Stimulated activated memory B cell treated with anti-CD40 and anti-IgM and Interleukin-4, amounts not matched to agents 10 μg/mL and 1 μg/mL and 100 μg/mL, for 72 hours (primary cell): ENCODE measurements at regions not wholly inside any gene's neighbourhood (a gene's known extent, or its start where the extent isn't known, plus 50 kb on each side); places are given as distances from the start of the nearest gene placed in this dataset.

Source experiments
- ATAC-seq: fragments of 150-1000 bp; cut with Tn5 transposase; 2 replicates; pipeline ENCODE4 v1.10.0; 2021
- H3K27ac Mint-ChIP-seq: one replicate; pipeline ENCODE4 v1.8.0; 2022; ENCODE audit warnings: mild to moderate bottlenecking, mixed read lengths
- H3K27me3 Mint-ChIP-seq: one replicate; pipeline ENCODE4 v1.8.0; 2022; ENCODE audit warnings: mixed read lengths
- H3K36me3 Mint-ChIP-seq: one replicate; pipeline ENCODE4 v1.8.0; 2022; ENCODE audit warnings: mixed read lengths
- H3K4me1 Mint-ChIP-seq: one replicate; pipeline ENCODE4 v1.8.0; 2022; ENCODE audit warnings: mixed read lengths
- H3K4me3 Mint-ChIP-seq: one replicate; pipeline ENCODE4 v1.8.0; 2022; ENCODE audit warnings: mild to moderate bottlenecking, moderate library complexity, mixed read lengths
- H3K9me3 Mint-ChIP-seq: one replicate; pipeline ENCODE4 v1.8.0; 2022; ENCODE audit warnings: mixed read lengths

DNA sequence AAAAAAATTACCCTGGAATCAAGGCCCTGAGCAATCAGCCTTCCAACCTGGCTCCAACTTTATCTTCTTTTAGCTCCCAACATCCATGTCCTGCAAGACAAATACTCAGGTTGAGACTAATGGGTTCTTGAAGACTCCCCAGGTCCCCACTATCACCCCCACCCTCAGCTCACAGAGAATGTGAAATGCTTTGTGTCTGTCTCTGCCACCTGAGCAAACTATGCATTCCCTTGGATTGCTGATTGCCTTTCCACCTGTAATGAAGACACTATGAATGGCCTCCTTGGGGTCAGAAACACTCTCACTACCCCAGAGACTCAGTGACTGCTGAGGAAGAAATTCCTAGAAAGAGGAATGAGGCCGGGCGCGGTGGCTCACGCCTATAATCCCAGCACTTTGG, 121.2 kb upstream of the GALNT2 start:
- Mint-ChIP-seq H3K9me3 (no peaks in the 10 kb centered on the region), H3K36me3 (no peaks in the 10 kb centered on the region), H3K27me3 (no peaks in the 10 kb centered on the region), H3K4me1 (peaks cover 3% of the 10 kb centered on the region), H3K27ac (no peak overlapping the region), H3K4me3 (no peak overlapping the region)
- ATAC-seq: no peak

DNA sequence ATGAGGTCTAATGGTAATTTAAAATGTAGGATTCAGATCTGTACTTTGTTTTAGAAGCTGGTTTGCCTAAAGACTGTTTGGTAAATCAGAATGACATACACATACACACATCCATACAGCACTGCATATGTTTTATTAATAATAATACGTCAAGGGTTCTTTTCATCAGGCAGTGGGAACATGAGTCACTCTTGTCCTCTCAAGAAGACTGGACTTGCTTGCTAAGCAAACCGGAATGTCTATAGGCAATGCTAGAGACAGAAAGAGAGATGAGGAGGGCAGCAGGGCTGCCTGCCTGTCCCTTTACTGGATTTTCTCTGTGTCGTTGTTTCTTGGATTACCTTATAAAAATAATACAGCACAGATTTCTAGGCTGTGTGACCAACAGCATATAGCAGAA, 119.1 kb upstream of the GALNT2 start:
- Mint-ChIP-seq H3K9me3 (no peaks in the 10 kb centered on the region), H3K4me3 (no peak overlapping the region), H3K27me3 (peaks cover 6% of the 10 kb centered on the region), H3K36me3 (no peaks in the 10 kb centered on the region), H3K27ac (no peak overlapping the region), H3K4me1 (peaks cover 10% of the 10 kb centered on the region)
- no peak for ATAC-seq

DNA sequence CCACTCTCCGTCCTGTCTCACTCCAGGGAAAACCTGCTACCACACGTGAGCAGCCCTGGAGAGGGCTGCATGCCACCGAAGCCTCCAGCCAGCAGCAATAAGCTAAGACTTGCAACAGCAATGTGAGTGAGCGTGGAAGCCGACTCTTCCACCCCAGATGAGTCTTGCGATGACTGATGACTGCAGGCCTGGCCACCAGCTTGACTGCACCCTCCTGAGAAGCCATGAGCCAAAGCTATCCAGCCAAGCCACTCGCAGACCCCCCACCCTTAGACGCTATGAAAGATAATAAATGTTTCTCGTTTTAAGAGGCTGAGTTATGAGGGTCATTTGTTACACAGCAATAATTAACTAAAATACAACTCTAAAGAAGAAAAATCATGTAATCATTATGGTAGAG, 118.6 kb upstream of the GALNT2 start:
- Mint-ChIP-seq H3K9me3 (no peaks in the 10 kb centered on the region), H3K27ac (no peak overlapping the region), H3K27me3 (peaks cover 6% of the 10 kb centered on the region), H3K36me3 (no peaks in the 10 kb centered on the region), H3K4me3 (no peak overlapping the region), H3K4me1 (peaks cover 10% of the 10 kb centered on the region)
- ATAC-seq: no peak

DNA sequence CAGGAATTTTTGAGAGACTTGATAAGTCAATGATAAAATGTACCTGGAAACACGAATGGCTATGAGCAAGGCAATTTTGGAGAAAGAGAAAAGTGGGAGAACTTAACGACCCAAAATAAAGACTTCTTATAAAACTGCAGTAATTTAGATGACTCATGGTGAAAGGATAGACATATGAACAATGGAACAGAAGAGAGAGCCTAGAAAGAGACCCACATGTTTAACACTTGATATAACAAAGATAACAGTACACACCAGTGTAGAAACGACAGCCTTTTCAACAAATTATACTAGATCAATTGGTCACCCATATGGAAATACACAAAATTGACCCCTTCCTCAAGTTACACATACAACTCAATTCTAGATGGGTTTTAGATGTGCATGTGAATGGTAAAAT, 117.5 kb upstream of the GALNT2 start:
- no peak overlapping the region for H3K27ac Mint-ChIP-seq
- no peak overlapping the region for H3K4me3 Mint-ChIP-seq
- H3K27me3 Mint-ChIP-seq: peaks cover 6% of the 10 kb centered on the region
- no peaks in the 10 kb centered on the region for H3K36me3 Mint-ChIP-seq
- H3K9me3 Mint-ChIP-seq: no peaks in the 10 kb centered on the region
- H3K4me1 Mint-ChIP-seq: peaks cover 17% of the 10 kb centered on the region
- ATAC-seq: no peak

DNA sequence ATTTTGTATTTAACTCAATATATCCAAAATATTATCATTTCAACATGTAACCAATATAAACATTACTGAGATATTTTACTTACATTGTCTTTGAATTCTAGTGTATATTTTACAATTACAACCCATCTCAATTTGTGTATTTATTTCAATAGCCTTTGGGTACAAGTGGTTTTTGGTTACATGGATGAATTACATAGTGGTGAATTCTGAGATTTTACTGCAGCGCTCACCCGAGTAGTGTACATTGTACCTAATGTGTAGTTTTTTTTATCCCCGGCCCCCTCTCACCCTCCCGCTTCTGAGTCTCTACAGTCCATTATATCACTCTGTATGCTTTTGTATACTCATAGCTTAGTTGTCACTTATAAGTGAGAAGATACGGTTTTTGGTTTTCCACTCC, 117.0 kb upstream of the GALNT2 start:
- Mint-ChIP-seq H3K27ac (no peak overlapping the region), H3K9me3 (no peaks in the 10 kb centered on the region), H3K36me3 (no peaks in the 10 kb centered on the region), H3K4me1 (peaks cover 17% of the 10 kb centered on the region), H3K27me3 (peaks cover 6% of the 10 kb centered on the region), H3K4me3 (no peak overlapping the region)
- ATAC-seq: no peak

DNA sequence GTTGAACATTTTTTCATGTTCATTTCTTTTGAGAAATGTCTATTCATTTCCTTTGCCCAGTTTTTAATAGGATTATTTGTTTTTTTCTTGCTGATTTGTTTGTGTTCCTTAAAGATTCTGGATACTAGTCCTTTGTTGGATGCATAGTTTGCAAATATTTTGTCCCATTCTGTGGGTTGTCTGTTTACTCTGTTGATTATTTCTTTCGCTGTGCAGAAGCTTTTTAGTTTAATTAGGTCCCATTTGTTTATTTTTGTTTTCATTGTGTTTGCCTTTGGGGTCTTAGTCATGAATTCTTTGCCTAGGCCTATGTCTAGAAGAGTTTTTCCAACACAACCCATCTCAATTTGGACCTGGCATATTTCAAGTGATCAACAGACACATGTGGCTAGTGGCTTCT, 116.1 kb upstream of the GALNT2 start:
- Mint-ChIP-seq H3K27me3 (peaks cover 6% of the 10 kb centered on the region), H3K4me1 (peaks cover 17% of the 10 kb centered on the region), H3K27ac (no peak overlapping the region), H3K36me3 (no peaks in the 10 kb centered on the region), H3K9me3 (no peaks in the 10 kb centered on the region), H3K4me3 (no peak overlapping the region)
- ATAC-seq: no peak

DNA sequence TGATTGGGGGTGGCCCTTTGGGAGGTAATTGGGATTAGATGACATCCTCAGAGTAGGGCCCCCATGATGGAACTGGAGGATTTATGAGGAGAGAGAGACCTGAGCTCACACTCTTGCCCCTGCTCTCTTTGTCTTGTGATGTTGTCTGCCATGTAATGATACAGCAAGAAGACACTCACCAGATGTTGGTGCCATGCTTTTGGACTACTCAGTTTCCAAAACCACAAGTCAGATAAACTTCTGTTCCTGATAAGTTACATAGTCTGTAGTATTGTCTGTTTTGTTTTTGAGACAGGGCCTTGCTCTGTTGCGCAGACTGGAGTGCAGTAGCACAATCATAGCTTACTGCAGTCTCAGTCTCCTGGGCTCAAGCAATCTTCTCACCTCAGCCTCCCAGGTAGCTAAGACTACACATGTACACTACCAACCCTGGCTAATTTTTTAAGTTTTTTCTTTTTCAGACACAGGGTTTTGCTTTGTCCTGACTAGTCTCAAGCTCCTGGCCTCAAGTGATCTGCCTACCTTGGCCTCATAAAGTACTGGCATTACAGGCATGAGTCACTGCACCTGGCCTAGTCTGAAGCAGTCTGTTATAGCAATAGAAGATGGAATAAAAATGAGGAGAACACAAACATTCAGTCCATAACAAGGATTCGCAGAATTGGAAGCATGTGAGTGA, 115.0 kb upstream of the GALNT2 start:
- no peaks in the 10 kb centered on the region for H3K36me3 Mint-ChIP-seq
- H3K27me3 Mint-ChIP-seq: peaks cover 11% of the 10 kb centered on the region
- H3K27ac Mint-ChIP-seq: no peak overlapping the region
- no peaks in the 10 kb centered on the region for H3K9me3 Mint-ChIP-seq
- no peak overlapping the region for H3K4me3 Mint-ChIP-seq
- peaks cover 17% of the 10 kb centered on the region for H3K4me1 Mint-ChIP-seq
- no peak for ATAC-seq

DNA sequence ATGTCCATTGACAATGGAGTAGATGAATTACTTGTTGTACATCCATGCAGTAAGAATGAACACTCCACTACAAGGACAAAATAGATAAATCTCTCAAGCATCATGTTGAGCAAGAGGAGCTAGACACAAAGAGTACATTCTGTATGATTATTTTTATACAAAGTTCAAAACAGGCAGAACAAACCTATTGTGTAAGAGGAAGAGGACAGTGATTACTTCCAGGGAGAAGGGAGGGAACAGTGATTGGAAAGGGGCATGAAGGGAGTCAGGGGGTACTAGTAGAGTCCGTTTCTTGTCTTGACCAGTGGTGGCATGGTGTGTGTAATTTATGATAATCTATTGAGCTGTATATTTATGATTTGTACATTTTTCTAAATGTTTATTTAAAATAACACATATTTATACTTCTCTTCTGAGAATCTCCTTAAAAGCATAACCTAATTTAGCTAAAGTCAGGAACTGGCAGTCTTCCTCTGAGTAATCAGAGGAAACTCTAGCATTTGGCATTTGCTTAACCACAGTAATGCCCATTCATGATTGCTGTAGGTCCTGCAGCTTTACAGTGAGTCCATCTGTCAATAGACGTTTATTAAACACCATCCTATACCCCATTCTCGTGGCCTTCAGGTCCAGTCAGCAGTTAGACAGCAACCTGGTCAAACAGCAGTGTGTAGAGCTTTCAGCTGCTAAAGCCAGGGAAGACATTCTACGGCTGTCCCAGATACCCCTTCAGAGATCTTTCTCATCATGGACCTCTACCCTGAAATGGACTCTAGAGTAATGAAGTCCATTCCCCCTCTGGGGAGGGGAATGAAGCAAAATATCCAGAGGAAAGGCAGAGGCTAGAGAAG, 114.1 kb upstream of the GALNT2 start:
- peaks cover 20% of the 10 kb centered on the region for H3K27me3 Mint-ChIP-seq
- H3K27ac Mint-ChIP-seq: no peak overlapping the region
- H3K9me3 Mint-ChIP-seq: no peaks in the 10 kb centered on the region
- peaks cover 17% of the 10 kb centered on the region for H3K4me1 Mint-ChIP-seq
- ATAC-seq: no peak
- H3K36me3 Mint-ChIP-seq: no peaks in the 10 kb centered on the region
- H3K4me3 Mint-ChIP-seq: no peak overlapping the region

DNA sequence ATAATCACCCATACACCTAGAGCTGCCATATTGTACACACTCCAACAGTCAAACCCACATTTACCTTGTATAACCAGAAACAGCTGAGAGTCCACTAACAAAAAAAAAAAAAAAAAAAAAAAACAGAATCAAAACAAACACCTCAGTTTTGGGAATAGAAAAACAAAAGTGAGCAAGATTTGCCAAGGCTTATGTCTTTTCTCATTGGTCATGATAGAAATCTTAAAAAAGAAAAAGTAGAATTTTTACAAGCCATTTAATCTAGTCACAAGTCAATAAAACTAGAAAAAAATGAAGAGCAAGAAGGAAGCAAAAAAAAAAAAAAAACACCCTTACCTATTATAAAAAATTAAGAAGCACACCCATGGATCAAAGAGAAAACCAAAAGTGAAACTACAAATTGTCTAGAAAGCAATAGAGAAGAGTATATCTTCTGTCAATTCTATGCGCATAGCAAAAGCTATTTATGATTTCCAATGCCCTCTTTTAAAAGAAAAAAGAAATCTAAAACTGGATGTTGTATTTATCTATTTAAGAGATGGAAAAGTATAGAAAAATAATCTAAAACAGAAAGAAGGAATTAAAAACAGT, 113.2 kb upstream of the GALNT2 start:
- Mint-ChIP-seq H3K4me1 (peaks cover 17% of the 10 kb centered on the region), H3K9me3 (no peaks in the 10 kb centered on the region), H3K36me3 (no peaks in the 10 kb centered on the region), H3K27me3 (peaks cover 20% of the 10 kb centered on the region), H3K27ac (no peak overlapping the region), H3K4me3 (no peak overlapping the region)
- ATAC-seq: no peak

DNA sequence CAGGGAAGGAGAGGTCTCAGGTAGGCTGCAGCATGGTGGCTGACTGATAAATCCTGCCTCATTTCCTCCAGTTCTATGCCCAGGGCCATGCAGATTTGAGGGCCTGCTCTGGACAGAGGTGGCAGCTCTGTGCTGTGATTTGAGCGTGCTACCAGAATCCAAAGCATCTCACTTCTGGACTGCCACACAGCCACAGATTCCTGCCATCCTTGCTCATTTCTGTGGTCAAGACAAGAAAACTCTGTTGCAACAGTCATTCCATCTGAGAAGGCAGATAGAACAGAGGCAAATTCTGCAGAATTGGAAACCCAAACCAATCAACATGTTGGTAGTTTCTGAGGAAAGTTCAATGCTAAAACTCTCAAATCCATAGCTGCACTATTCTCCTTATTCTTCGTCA, 102.8 kb upstream of the GALNT2 start:
- no peak overlapping the region for H3K27ac Mint-ChIP-seq
- peaks cover 49% of the 10 kb centered on the region for H3K27me3 Mint-ChIP-seq
- H3K9me3 Mint-ChIP-seq: peaks cover 7% of the 10 kb centered on the region
- no peak overlapping the region for H3K4me3 Mint-ChIP-seq
- no peak for ATAC-seq
- H3K4me1 Mint-ChIP-seq: no peaks in the 10 kb centered on the region
- H3K36me3 Mint-ChIP-seq: no peaks in the 10 kb centered on the region

DNA sequence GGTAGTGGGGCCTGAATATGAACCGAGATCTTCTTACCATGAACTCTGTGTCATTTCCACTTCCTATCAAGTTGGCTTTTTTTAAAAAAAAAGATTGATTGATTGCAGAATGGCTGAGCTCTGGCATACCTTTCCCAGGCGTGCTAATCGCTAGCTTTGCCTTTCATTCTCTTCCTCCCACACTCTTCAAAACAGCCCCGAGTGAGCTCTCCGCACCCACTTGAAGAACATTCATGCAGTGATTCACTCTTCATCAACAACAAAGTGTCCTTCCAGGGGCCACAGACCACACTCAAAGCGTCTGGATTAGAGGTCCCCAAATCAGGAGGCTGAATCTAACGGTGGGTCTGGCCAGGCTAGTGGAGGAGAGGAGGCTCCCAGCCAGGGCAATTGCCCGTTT, 96.3 kb upstream of the GALNT2 start:
- peaks cover 6% of the 10 kb centered on the region for H3K36me3 Mint-ChIP-seq
- no peak overlapping the region for H3K27ac Mint-ChIP-seq
- H3K27me3 Mint-ChIP-seq: peaks cover 21% of the 10 kb centered on the region
- ATAC-seq: no peak
- no peak overlapping the region for H3K4me3 Mint-ChIP-seq
- H3K4me1 Mint-ChIP-seq: no peaks in the 10 kb centered on the region
- peaks cover 14% of the 10 kb centered on the region for H3K9me3 Mint-ChIP-seq

DNA sequence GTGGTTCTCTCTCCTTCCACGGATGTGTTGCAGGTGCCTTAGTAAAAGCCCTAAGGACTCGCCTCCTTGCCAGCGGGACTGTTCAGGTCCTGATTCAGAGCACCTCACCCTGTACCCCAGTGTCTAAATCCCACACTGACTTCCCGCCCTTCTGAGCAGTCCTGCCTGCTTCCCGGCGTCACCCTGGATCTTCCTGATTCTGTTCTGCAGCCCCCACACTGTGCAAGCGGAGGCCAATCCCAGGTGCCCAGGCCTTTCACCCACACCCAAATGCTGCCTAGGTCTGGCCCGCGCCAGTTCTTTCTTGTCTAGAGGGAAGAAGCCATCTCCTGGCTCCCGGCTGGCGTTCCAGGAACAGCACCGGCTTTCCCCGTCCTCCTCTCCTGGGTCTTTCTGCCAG, 95.9 kb upstream of the GALNT2 start:
- H3K4me1 Mint-ChIP-seq: no peaks in the 10 kb centered on the region
- peaks cover 6% of the 10 kb centered on the region for H3K36me3 Mint-ChIP-seq
- no peak overlapping the region for H3K4me3 Mint-ChIP-seq
- ATAC-seq: no peak
- H3K27me3 Mint-ChIP-seq: peaks cover 16% of the 10 kb centered on the region
- H3K9me3 Mint-ChIP-seq: peaks cover 16% of the 10 kb centered on the region
- no peak overlapping the region for H3K27ac Mint-ChIP-seq

DNA sequence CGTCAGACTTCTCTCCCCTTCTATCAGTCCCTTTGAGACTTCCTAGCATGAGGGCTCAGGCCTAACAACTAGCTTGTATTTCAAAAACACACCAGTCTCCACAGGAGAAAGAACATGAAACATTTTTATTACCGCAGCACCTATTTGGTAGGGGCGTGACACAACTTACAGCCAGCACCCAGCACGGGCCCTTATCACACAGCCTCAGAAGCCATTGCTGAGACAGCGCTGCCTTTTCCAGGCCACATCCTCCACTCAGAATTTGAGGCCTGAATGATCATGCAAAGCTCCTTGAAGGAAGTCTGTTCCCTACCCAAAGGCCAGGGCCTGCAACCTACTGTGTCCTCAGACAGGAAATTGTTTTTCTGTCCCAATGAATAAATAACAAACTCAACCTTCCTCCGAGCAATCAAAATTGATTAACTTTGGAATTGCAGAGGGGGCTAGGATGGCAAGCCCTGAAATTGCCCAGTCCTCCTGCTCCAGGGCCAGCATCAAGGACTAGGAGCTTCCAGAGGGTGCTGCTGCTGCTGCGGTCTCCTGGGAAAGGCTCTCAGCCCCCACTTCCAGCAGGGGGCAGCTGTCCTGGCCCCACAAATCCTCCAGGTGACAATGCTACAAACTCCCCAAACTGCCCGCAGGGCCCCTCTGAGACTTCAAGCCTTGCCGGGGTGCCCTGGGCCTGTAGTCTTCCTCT, 94.3 kb upstream of the GALNT2 start:
- Mint-ChIP-seq H3K9me3 (peaks cover 15% of the 10 kb centered on the region), H3K4me1 (no peaks in the 10 kb centered on the region), H3K4me3 (no peak overlapping the region), H3K36me3 (peaks cover 6% of the 10 kb centered on the region), H3K27me3 (peaks cover 2% of the 10 kb centered on the region), H3K27ac (no peak overlapping the region)
- no peak for ATAC-seq

DNA sequence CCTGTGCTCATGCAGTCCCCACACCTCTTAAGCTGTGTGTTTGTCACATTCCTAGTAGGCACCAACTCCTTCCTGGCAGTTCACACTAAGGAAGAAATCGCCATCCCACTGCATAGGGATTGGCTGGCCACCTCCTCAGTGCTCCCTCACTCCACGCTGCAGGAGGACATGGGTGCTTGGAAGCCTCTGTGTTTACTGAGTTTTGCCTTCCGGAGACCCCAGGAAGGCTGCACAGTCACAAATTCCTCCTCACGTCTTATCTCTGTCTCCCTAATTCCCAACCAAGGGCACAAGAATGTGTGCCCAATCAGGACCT, 93.8 kb upstream of the GALNT2 start:
- Mint-ChIP-seq H3K27ac (no peak overlapping the region), H3K9me3 (peaks cover 15% of the 10 kb centered on the region), H3K4me3 (no peak overlapping the region), H3K27me3 (no peaks in the 10 kb centered on the region), H3K36me3 (peaks cover 6% of the 10 kb centered on the region), H3K4me1 (no peaks in the 10 kb centered on the region)
- no peak for ATAC-seq

DNA sequence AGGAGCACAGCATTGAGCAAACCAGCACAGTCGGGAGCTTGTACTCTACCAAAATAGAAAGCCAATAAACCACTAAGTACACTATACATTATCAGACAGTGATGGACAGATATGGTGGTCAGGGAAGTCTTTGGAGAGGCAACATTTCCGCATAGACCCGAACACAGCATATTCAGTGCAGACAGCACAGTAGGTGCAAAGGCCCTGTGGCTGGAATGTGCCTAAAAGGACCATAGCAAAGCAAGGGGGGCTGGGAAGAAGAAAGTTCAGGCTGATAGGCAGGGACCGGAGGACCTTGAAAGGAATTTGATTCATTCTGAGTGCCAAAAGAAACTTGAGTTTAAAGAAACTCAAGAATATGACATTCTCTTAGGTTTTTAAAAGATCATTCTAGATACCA, 92.0 kb upstream of the GALNT2 start:
- Mint-ChIP-seq H3K27me3 (peaks cover 3% of the 10 kb centered on the region), H3K36me3 (peaks cover 6% of the 10 kb centered on the region), H3K4me3 (no peak overlapping the region), H3K4me1 (no peaks in the 10 kb centered on the region), H3K9me3 (peaks cover 15% of the 10 kb centered on the region), H3K27ac (no peak overlapping the region)
- no peak for ATAC-seq
